OCI-LY7 (cell line): ENCODE measurements at regions not wholly inside any gene's neighbourhood (a gene's known extent, or its start where the extent isn't known, plus 50 kb on each side); places are given as distances from the start of the nearest gene placed in this dataset.

ENCODE experiments used
- BruUV-seq: library from RNA; stranded (reverse); fragments of 400-500 nt; replicated peaks from 2 replicates; lab custom pipeline; 2021; lab: Mats Ljungman, UMichigan
- CTCF ChIA-PET: fragments of 300-600 bp; sonication (Branson Sonifier 250); formaldehyde crosslinking; loops from one replicate; lab custom pipeline; 2022; ENCODE audit warnings: antibody characterized with exemption; ENCODE audit not compliant: unreplicated experiment; lab: Charles Lee
- POLR2A ChIA-PET: fragments of 300-600 bp; sonication (Branson Sonifier 250); formaldehyde crosslinking; loops from one replicate; lab custom pipeline; 2022; ENCODE audit warnings: antibody characterized with exemption; lab: Charles Lee
- DNase-seq: peaks from one replicate; pipeline ENCODE4 v3.0.0-alpha.2; 2015; ENCODE audit warnings: low spot score
- H2AFZ ChIP-seq: fragments of 200-600 bp; sonication (generic), shearing (Covaris generic); 2 replicates; pipeline ENCODE4 v1.6.1; 2014; ENCODE audit warnings: mild to moderate bottlenecking, antibody characterized with exemption, low read length, moderate library complexity
- H3K27ac ChIP-seq: fragments of 200-600 bp; sonication (generic); 2 replicates; pipeline ENCODE4 v1.5.1; 2014; ENCODE audit warnings: mixed run types, low read depth, mild to moderate bottlenecking, moderate library complexity, low read length, inconsistent platforms; ENCODE audit not compliant: poor library complexity, severe bottlenecking
- H3K36me3 ChIP-seq: fragments of 200-600 bp; sonication (generic); 2 replicates; pipeline ENCODE4 v1.6.1; 2014; ENCODE audit warnings: mild to moderate bottlenecking, antibody characterized with exemption, low read length, moderate library complexity, mixed read lengths; ENCODE audit not compliant: insufficient read depth
- H3K4me1 ChIP-seq: fragments of 200-600 bp; sonication (generic); 2 replicates; pipeline ENCODE4 v1.5.1; 2014; ENCODE audit warnings: mild to moderate bottlenecking, low read length; ENCODE audit not compliant: insufficient read depth, poor library complexity, severe bottlenecking
- H3K4me2 ChIP-seq: fragments of 200-600 bp; sonication (generic); 2 replicates; pipeline ENCODE4 v1.6.1; 2014; ENCODE audit warnings: mild to moderate bottlenecking, low read length
- H3K4me3 ChIP-seq: fragments of 200-600 bp; sonication (generic); 2 replicates; pipeline ENCODE4 v1.5.1; 2014; ENCODE audit warnings: mild to moderate bottlenecking, low read depth, low read length; ENCODE audit not compliant: poor library complexity, severe bottlenecking
- H3K79me2 ChIP-seq: fragments of 200-600 bp; sonication (generic); 2 replicates; pipeline ENCODE4 v1.6.1; 2016; ENCODE audit warnings: low read depth, mild to moderate bottlenecking, low read length, moderate library complexity, mixed read lengths; ENCODE audit not compliant: insufficient read depth
- H3K9me2 ChIP-seq: fragments of 200-600 bp; sonication (generic); 2 replicates; pipeline ENCODE4 v1.6.1; 2016; ENCODE audit warnings: mild to moderate bottlenecking, low read length, mixed read lengths; ENCODE audit not compliant: insufficient read depth
- H3K9me3 ChIP-seq: fragments of 200-600 bp; sonication (generic); 2 replicates; pipeline ENCODE4 v1.6.1; 2014; ENCODE audit warnings: mild to moderate bottlenecking, mixed run types, low read length, mixed read lengths
- H4K20me1 ChIP-seq: fragments of 200-600 bp; sonication (generic); 2 replicates; pipeline ENCODE4 v1.6.1; 2014; ENCODE audit warnings: mild to moderate bottlenecking, antibody characterized with exemption, low read length, moderate library complexity, mixed read lengths; ENCODE audit not compliant: insufficient read depth
- CTCF ChIP-seq: fragments of 200-600 bp; sonication (generic); conservative IDR thresholded peaks from 2 replicates; pipeline ENCODE4 v1.5.1; 2014; ENCODE audit warnings: mild to moderate bottlenecking, antibody characterized with exemption, low read length, moderate library complexity, mixed read lengths
- EZH2phosphoT487 ChIP-seq: fragments of 200-600 bp; sonication (generic); IDR thresholded peaks from 2 replicates; pipeline ENCODE4 v1.6.1; 2018; ENCODE audit warnings: low read depth, borderline replicate concordance, mild to moderate bottlenecking, mixed run types, antibody characterized with exemption, low read length, moderate library complexity, mixed read lengths
- intact Hi-C: fragments of 100-400 bp; cut with micrococcal nuclease; formaldehyde crosslinking; loops from one replicate; pipeline ENCODE4 v1.10.0; 2022; ENCODE audit not compliant: unreplicated experiment

GRCh38 chr2:52314231-52314630, 1282.3 kb upstream of the NRXN1 start:
- CTCF ChIA-PET: no interaction called here
- Histone ChIP-seq H2AFZ (no peak overlapping the region), H3K79me2 (no peaks in the 10 kb centered on the region), H3K27ac (no peak overlapping the region), H3K4me1 (no peaks in the 10 kb centered on the region), H3K4me2 (no peak overlapping the region), H3K4me3 (no peak overlapping the region), H4K20me1 (no peaks in the 10 kb centered on the region), H3K36me3 (no peaks in the 10 kb centered on the region), H3K9me3 (no peaks in the 10 kb centered on the region; the same call in 1 of the 2 replicates), H3K9me2 (no peaks in the 10 kb centered on the region)
- TF ChIP-seq EZH2phosphoT487: no peak
- TF ChIP-seq CTCF: no peak
- POLR2A ChIA-PET: interaction anchor here (0.7 kb wide), 1 partner anchor 643 kb away, joined by 3 read pairs; no protein-coding TSS in a partner anchor
- no peak for DNase-seq
- intact Hi-C loops: no loop called here
- BruUV-seq: no TSS peak

- TF ChIP-seq EZH2phosphoT487 (no peak), CTCF (no peak)
- H3K79me2 ChIP-seq: no peaks in the 10 kb centered on the region
- no peak overlapping the region for H3K4me3 ChIP-seq
- H3K27ac ChIP-seq: no peak overlapping the region
- ChIA-PET POLR2A (interaction anchor here (0.9 kb wide), 1 partner anchor 10 kb away, joined by 3 read pairs; no protein-coding TSS in a partner anchor), CTCF (no interaction called here)
- H3K9me2 ChIP-seq: no peaks in the 10 kb centered on the region
- H3K9me3 ChIP-seq: no peaks in the 10 kb centered on the region; the same call in 1 of the 2 replicates
- intact Hi-C loops: no loop called here
- H2AFZ ChIP-seq: no peak overlapping the region
- no peaks in the 10 kb centered on the region for H3K36me3 ChIP-seq
- no peak overlapping the region for H3K4me2 ChIP-seq
- no TSS peak for BruUV-seq
- H3K4me1 ChIP-seq: no peaks in the 10 kb centered on the region
- H4K20me1 ChIP-seq: no peaks in the 10 kb centered on the region
- DNase-seq: no peak
Observed at GRCh38 chr2:52312486-52312885, 1280.6 kb upstream of the NRXN1 start.

GRCh38 chr2:52311862-52312261, 1279.9 kb upstream of the NRXN1 start:
- no peaks in the 10 kb centered on the region for H3K9me2 ChIP-seq
- POLR2A ChIA-PET: interaction anchor here (0.9 kb wide), 1 partner anchor 11 kb away, joined by 3 read pairs; no protein-coding TSS in a partner anchor
- CTCF ChIA-PET: no interaction called here

More at GRCh38 chr2:52311862-52312261, 1279.9 kb upstream of the NRXN1 start:
- Histone ChIP-seq H3K79me2 (no peaks in the 10 kb centered on the region), H3K4me1 (no peaks in the 10 kb centered on the region), H2AFZ (no peak overlapping the region), H4K20me1 (no peaks in the 10 kb centered on the region), H3K36me3 (no peaks in the 10 kb centered on the region), H3K27ac (no peak overlapping the region), H3K4me3 (no peak overlapping the region), H3K4me2 (no peak overlapping the region), H3K9me3 (no peaks in the 10 kb centered on the region; the same call in 1 of the 2 replicates)
- no TSS peak for BruUV-seq
- no peak for DNase-seq
- intact Hi-C loops: no loop called here
- TF ChIP-seq EZH2phosphoT487 (no peak), CTCF (no peak)
